Stimulated activated effector memory CD8-positive, alpha-beta T cell treated with anti-CD3 and anti-CD28 coated beads, Interleukin-12 subunit alpha, Interleukin-12 subunit beta, amount 100 ng/mL, for 72 hours (primary cell): ENCODE measurements at regions not wholly inside any gene's neighbourhood (a gene's known extent, or its start where the extent isn't known, plus 50 kb on each side); places are given as distances from the start of the nearest gene placed in this dataset.

Experiments used
- ATAC-seq: fragments of 150-1000 bp; cut with Tn5 transposase; 2 replicates; pipeline ENCODE4 v1.10.0; 2021
- DNase-seq, 2 donors: peaks; one replicate each; pipeline ENCODE4 v3.0.0; 2021 to 2022; ENCODE audit warnings: low spot score in 2 of 2
- H3K27ac Mint-ChIP-seq: one replicate; pipeline ENCODE4 v1.8.0; 2022; ENCODE audit warnings: mild to moderate bottlenecking, mixed read lengths
- H3K36me3 Mint-ChIP-seq: one replicate; pipeline ENCODE4 v1.8.0; 2022; ENCODE audit warnings: mild to moderate bottlenecking, mixed read lengths
- H3K4me1 Mint-ChIP-seq: one replicate; pipeline ENCODE4 v1.8.0; 2022; ENCODE audit warnings: mixed read lengths
- H3K4me3 Mint-ChIP-seq: one replicate; pipeline ENCODE4 v1.8.0; 2022; ENCODE audit warnings: mild to moderate bottlenecking, mixed read lengths
- H3K9me3 Mint-ChIP-seq: one replicate; pipeline ENCODE4 v1.8.0; 2022; ENCODE audit warnings: mixed read lengths

GRCh38 chr16:49158029-49158642 lies 123.5 kb downstream of the CBLN1 start:
- no peaks in the 10 kb centered on the region for H3K4me1 Mint-ChIP-seq
- no peak overlapping the region for H3K4me3 Mint-ChIP-seq
- H3K27ac Mint-ChIP-seq: no peak overlapping the region
- H3K36me3 Mint-ChIP-seq: no peaks in the 10 kb centered on the region
- H3K9me3 Mint-ChIP-seq: peaks cover 11% of the 10 kb centered on the region
- DNase-seq: no peak
- no peak for ATAC-seq

GRCh38 chr16:49150341-49150740 lies 131.3 kb downstream of the CBLN1 start:
- no peak overlapping the region for H3K4me3 Mint-ChIP-seq
- no peak overlapping the region for H3K27ac Mint-ChIP-seq
- DNase-seq: no peak
- no peaks in the 10 kb centered on the region for H3K4me1 Mint-ChIP-seq
- ATAC-seq: no peak
- no peaks in the 10 kb centered on the region for H3K36me3 Mint-ChIP-seq
- H3K9me3 Mint-ChIP-seq: peaks cover 14% of the 10 kb centered on the region

- no peaks in the 10 kb centered on the region for H3K4me1 Mint-ChIP-seq
- H3K27ac Mint-ChIP-seq: no peak overlapping the region
- no peak overlapping the region for H3K4me3 Mint-ChIP-seq
- H3K36me3 Mint-ChIP-seq: no peaks in the 10 kb centered on the region
- no peak for DNase-seq
- no peak for ATAC-seq
- peaks cover 16% of the 10 kb centered on the region for H3K9me3 Mint-ChIP-seq
Measured at GRCh38 chr16:49148410-49148809, 133.2 kb downstream of the CBLN1 start.

- Mint-ChIP-seq H3K36me3 (no peaks in the 10 kb centered on the region), H3K9me3 (peaks cover 7% of the 10 kb centered on the region), H3K4me3 (no peak overlapping the region), H3K27ac (no peak overlapping the region), H3K4me1 (no peaks in the 10 kb centered on the region)
- DNase-seq: no peak
- ATAC-seq: no peak
Measured at GRCh38 chr16:49140618-49141017, 141.0 kb downstream of the CBLN1 start.

GRCh38 chr16:49130397-49130796 lies 151.2 kb downstream of the CBLN1 start:
- no peaks in the 10 kb centered on the region for H3K36me3 Mint-ChIP-seq

GRCh38 chr16:49129935-49130334 lies 151.7 kb downstream of the CBLN1 start:
- Mint-ChIP-seq H3K4me3 (no peak overlapping the region), H3K4me1 (no peaks in the 10 kb centered on the region), H3K36me3 (no peaks in the 10 kb centered on the region), H3K27ac (no peak overlapping the region), H3K9me3 (peaks cover 9% of the 10 kb centered on the region)
- DNase-seq: no peak
- no peak for ATAC-seq

More at GRCh38 chr16:49130397-49130796, 151.2 kb downstream of the CBLN1 start:
- no peak for DNase-seq
- peaks cover 9% of the 10 kb centered on the region for H3K9me3 Mint-ChIP-seq
- no peaks in the 10 kb centered on the region for H3K4me1 Mint-ChIP-seq
- no peak for ATAC-seq
- no peak overlapping the region for H3K27ac Mint-ChIP-seq
- no peak overlapping the region for H3K4me3 Mint-ChIP-seq

GRCh38 chr16:49128740-49129139 lies 152.9 kb downstream of the CBLN1 start:
- H3K4me3 Mint-ChIP-seq: no peak overlapping the region
- DNase-seq: no peak
- no peak overlapping the region for H3K27ac Mint-ChIP-seq
- ATAC-seq: no peak
- no peaks in the 10 kb centered on the region for H3K36me3 Mint-ChIP-seq
- H3K4me1 Mint-ChIP-seq: no peaks in the 10 kb centered on the region
- peaks cover 9% of the 10 kb centered on the region for H3K9me3 Mint-ChIP-seq

GRCh38 chr16:49127103-49127502 lies 154.5 kb downstream of the CBLN1 start:
- ATAC-seq: no peak
- Mint-ChIP-seq H3K4me3 (no peak overlapping the region), H3K27ac (no peak overlapping the region), H3K4me1 (no peaks in the 10 kb centered on the region), H3K36me3 (no peaks in the 10 kb centered on the region), H3K9me3 (peaks cover 3% of the 10 kb centered on the region)
- no peak for DNase-seq

- DNase-seq (no peak), ATAC-seq (no peak)
- H3K27ac Mint-ChIP-seq: no peak overlapping the region
- no peak overlapping the region for H3K4me3 Mint-ChIP-seq
- H3K4me1 Mint-ChIP-seq: no peaks in the 10 kb centered on the region
- peaks cover 12% of the 10 kb centered on the region for H3K9me3 Mint-ChIP-seq
- no peaks in the 10 kb centered on the region for H3K36me3 Mint-ChIP-seq
Measured at GRCh38 chr16:49121636-49122035, 160.0 kb downstream of the CBLN1 start.

GRCh38 chr16:49120631-49121030 lies 161.0 kb downstream of the CBLN1 start:
- no peaks in the 10 kb centered on the region for H3K4me1 Mint-ChIP-seq
- ATAC-seq: no peak
- H3K9me3 Mint-ChIP-seq: peaks cover 12% of the 10 kb centered on the region
- H3K27ac Mint-ChIP-seq: no peak overlapping the region
- H3K36me3 Mint-ChIP-seq: no peaks in the 10 kb centered on the region
- no peak overlapping the region for H3K4me3 Mint-ChIP-seq
- DNase-seq: no peak

GRCh38 chr16:49116873-49117272 lies 164.8 kb downstream of the CBLN1 start:
- ATAC-seq (no peak), DNase-seq (no peak)
- H3K4me3 Mint-ChIP-seq: no peak overlapping the region
- peaks cover 26% of the 10 kb centered on the region for H3K9me3 Mint-ChIP-seq
- no peaks in the 10 kb centered on the region for H3K4me1 Mint-ChIP-seq
- no peak overlapping the region for H3K27ac Mint-ChIP-seq
- no peaks in the 10 kb centered on the region for H3K36me3 Mint-ChIP-seq

GRCh38 chr16:49115956-49116355 lies 165.7 kb downstream of the CBLN1 start:
- no peak overlapping the region for H3K4me3 Mint-ChIP-seq
- H3K27ac Mint-ChIP-seq: no peak overlapping the region
- no peaks in the 10 kb centered on the region for H3K36me3 Mint-ChIP-seq
- H3K9me3 Mint-ChIP-seq: peaks cover 26% of the 10 kb centered on the region
- H3K4me1 Mint-ChIP-seq: no peaks in the 10 kb centered on the region
- no peak for DNase-seq
- no peak for ATAC-seq

GRCh38 chr16:49112754-49113153 lies 168.9 kb downstream of the CBLN1 start:
- Mint-ChIP-seq H3K9me3 (peaks cover 25% of the 10 kb centered on the region), H3K27ac (no peak overlapping the region), H3K4me3 (no peak overlapping the region), H3K36me3 (no peaks in the 10 kb centered on the region), H3K4me1 (no peaks in the 10 kb centered on the region)
- no peak for ATAC-seq
- no peak for DNase-seq

- no peak for ATAC-seq
Measured at GRCh38 chr16:49111351-49111750, 170.3 kb downstream of the CBLN1 start.

GRCh38 chr16:49108611-49109010 lies 173.0 kb downstream of the CBLN1 start:
- no peak for ATAC-seq
- DNase-seq: no peak
- no peak overlapping the region for H3K4me3 Mint-ChIP-seq
- no peaks in the 10 kb centered on the region for H3K4me1 Mint-ChIP-seq
- no peak overlapping the region for H3K27ac Mint-ChIP-seq
- H3K9me3 Mint-ChIP-seq: peaks cover 16% of the 10 kb centered on the region
- H3K36me3 Mint-ChIP-seq: no peaks in the 10 kb centered on the region

More at GRCh38 chr16:49111351-49111750, 170.3 kb downstream of the CBLN1 start:
- no peak overlapping the region for H3K27ac Mint-ChIP-seq
- H3K9me3 Mint-ChIP-seq: peaks cover 22% of the 10 kb centered on the region
- H3K4me1 Mint-ChIP-seq: no peaks in the 10 kb centered on the region
- H3K36me3 Mint-ChIP-seq: no peaks in the 10 kb centered on the region
- DNase-seq: no peak
- H3K4me3 Mint-ChIP-seq: no peak overlapping the region

GRCh38 chr16:49103298-49103697 lies 178.3 kb downstream of the CBLN1 start:
- DNase-seq (no peak), ATAC-seq (no peak)
- no peak overlapping the region for H3K27ac Mint-ChIP-seq
- peaks cover 4% of the 10 kb centered on the region for H3K9me3 Mint-ChIP-seq
- no peaks in the 10 kb centered on the region for H3K36me3 Mint-ChIP-seq
- H3K4me1 Mint-ChIP-seq: no peaks in the 10 kb centered on the region
- H3K4me3 Mint-ChIP-seq: no peak overlapping the region

GRCh38 chr16:49101997-49102396 lies 179.6 kb downstream of the CBLN1 start:
- DNase-seq: no peak
- peaks cover 4% of the 10 kb centered on the region for H3K9me3 Mint-ChIP-seq
- H3K36me3 Mint-ChIP-seq: no peaks in the 10 kb centered on the region

More at GRCh38 chr16:49101997-49102396, 179.6 kb downstream of the CBLN1 start:
- ATAC-seq: no peak
- Mint-ChIP-seq H3K4me1 (no peaks in the 10 kb centered on the region), H3K4me3 (no peak overlapping the region), H3K27ac (no peak overlapping the region)
